GM19099 (cell line): ENCODE measurements at regions not wholly inside any gene's neighbourhood (a gene's known extent, or its start where the extent isn't known, plus 50 kb on each side); places are given as distances from the start of the nearest gene placed in this dataset.

Experiments
- POLR2A ChIP-seq: IDR thresholded peaks from 3 replicates; pipeline ENCODE4 v1.6.1; 2011; ENCODE audit warnings: low read depth; ENCODE audit not compliant: insufficient read length; ENCODE audit errors: extremely low read depth

DNA sequence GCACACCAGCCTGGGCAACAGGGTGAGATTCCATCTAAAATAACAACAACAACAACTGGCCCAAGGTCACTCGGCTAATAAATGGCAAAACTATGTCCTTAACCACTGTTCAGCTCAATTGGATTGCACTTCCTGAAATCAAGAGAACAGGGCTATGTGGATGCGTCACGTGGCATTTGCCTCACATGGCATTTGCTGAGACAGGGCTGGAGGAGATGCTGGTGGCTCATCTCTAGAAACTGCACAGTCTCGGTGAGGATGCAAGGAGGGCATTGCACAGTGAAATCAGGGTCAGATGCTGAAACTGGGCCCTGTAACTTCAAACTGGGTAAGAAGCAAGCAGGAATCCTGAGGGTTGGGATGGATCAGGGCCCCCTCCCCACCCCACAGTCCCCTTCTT lies 171.9 kb downstream of the BUD13 start:
- TF ChIP-seq POLR2A: no peak

DNA sequence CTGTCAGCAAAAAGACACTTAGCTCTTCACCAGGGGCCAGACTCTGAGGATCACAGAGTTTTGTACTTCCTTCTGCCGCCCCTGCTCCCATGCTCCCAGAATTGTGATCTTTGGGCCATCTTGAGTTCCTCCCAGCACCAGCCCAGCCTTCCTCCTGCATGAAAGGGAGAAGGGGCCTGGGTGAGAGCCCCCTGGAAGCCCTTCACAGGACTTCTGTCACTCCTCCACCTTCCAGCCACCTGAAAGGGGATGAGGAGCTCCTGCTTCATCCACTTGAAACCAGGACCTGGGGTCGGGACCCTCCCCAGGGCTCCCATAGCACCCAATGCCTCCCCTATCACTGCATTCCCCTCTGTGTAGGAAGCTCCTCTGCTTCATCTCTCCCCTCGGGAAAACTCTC lies 174.2 kb downstream of the BUD13 start:
- no peak for TF ChIP-seq POLR2A

- TF ChIP-seq POLR2A: no peak
These were observed 174.8 kb downstream of the BUD13 start for GRCh38 chr11:116598036-116598435.

GRCh38 chr11:116596346-116597260 lies 176.2 kb downstream of the BUD13 start:
- TF ChIP-seq POLR2A: no peak

GRCh38 chr11:116595305-116595880 lies 177.4 kb downstream of the BUD13 start:
- TF ChIP-seq POLR2A: no peak

- TF ChIP-seq POLR2A: no peak
These were observed 181.8 kb downstream of the BUD13 start for GRCh38 chr11:116590844-116591570.

GRCh38 chr11:116589402-116589801 lies 183.4 kb downstream of the BUD13 start:
- no peak for TF ChIP-seq POLR2A

DNA sequence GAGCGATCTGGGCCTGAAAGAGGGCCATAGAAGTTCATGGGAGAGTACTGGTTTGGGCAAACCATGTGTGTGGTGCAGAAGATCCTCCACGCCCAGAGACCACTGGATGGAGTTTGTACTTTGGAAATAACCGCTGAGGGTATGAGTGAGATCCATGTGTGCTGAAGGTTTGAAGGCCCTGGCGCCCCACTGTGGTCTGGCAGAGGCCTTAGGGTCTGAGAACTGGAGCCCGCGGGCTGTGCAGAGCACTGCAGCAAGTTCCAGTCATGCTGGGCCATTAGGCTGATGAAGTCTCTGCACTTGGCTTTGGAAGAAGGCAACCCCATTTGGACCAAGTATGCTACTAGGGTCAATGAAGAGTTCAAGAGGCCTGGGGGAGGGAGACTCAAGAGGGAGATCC lies 186.4 kb downstream of the BUD13 start:
- no peak for TF ChIP-seq POLR2A

- TF ChIP-seq POLR2A: no peak
These were observed 190.2 kb downstream of the BUD13 start for GRCh38 chr11:116582571-116582970.

DNA sequence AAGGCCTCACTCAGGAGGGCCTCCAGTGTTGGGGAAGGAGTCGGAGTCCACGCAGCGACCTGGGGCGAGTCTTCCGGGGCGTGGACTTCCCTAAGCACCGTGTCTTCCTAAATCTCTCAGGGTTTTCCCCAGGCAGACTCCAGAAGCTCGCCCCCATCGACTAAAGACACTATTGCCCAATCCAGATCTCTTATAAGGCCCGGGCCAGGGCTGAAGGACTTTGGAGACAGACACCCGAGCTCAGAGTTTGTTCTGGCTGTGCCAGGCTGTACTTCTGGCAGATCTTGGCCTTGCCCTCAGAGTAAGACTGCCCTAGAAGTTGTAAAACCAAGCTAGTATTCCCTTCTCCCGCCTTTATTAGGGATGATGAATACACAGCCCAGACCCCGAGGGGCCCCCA lies 191.4 kb downstream of the BUD13 start:
- TF ChIP-seq POLR2A: no peak

- TF ChIP-seq POLR2A: no peak
These were observed 192.0 kb downstream of the BUD13 start for GRCh38 chr11:116580799-116581198.

DNA sequence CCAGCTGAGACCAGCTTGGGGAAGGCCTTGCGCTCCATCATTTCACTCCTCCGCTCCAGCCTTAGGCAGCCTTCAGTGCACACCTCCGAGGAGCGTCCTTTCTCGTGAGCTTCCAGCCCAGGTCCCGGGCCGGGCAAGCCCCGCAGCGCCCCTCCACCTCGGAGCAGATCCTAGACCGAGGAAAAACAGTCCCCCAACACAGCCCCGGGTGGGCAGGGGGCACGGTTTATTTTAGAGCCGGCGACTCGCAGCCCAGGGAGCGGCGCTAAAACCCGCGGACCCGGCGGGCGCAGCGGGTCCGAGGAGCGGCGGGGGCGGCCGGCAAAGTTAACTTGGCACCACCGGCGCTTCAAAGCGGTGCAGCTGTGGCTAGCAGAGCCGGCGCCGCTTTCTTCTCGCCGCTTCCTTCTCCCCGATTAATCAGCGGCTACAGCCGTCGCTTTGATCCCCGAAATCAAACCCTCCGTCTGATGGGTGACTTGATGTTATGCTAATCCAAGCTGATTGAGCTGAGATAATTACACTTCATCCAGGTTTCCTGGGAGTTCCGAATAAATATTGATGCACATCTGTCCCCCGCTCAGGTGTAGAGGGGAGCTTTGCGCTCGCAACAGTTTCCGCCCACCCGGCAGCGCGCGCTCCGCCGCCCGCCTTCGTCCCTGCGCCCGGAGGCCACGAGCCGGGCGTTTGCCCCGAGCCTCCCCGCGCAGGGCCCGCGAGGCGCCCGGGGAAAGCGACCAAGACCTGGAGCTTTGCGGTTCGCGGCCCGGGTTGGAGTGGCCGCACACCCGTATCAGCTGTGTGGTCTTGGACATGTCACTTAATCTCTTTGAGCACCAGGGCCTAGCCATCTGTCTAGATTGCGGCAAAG lies 192.7 kb downstream of the BUD13 start:
- no peak for TF ChIP-seq POLR2A

DNA sequence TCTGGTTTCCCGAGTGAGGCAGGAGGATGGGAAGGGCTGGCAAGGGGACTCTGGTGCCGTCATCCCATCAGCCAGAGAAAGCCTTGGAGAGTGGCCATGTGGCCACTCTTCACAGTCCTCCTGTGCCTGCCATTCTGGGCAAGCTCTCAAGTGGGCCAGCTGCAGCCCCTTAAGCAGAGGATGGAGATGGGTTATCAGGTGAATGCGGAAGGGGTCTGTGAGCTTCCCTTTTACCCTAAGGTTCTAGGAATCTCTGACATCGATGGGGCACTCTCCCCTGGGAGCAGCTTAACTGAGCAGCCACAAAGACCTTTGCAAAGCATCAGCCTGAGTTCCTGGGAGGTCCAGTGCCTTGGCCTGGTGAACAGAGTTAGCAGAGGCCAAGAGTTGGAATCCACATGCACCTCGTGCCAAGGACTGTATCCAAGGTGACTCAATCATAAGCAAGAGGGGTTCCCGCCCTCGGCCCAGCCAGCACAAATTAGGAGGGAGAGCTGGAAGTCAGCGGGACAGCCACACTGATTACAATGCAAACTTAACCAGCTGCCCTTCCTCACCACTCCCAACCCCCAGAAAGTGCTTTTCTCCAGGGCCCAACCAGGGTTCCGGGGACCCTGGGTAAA lies 193.6 kb downstream of the BUD13 start:
- TF ChIP-seq POLR2A: no peak

DNA sequence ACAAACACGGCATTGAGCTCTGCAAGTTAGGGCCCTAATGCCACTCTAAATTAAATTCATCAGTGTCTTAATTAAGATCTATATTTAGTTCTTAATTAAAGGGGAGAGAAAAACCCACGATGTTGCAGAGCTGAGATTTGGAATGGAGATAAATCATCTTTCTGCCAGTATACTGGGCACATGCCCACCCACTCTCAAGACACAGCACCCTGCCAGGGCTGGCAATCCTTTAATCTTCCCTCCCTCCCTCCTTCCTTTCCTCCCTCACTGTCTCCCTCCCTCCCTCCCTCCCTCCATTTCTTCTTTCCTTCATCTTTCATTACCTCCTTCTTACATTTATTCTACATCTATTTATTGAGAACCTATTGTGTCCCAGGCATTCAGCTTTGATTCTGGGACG lies 194.8 kb downstream of the BUD13 start:
- no peak for TF ChIP-seq POLR2A
